Activated CD8-positive, alpha-beta memory T cell treated with anti-CD3 and anti-CD28 coated beads for 24 hours (primary cell): ENCODE measurements at regions not wholly inside any gene's neighbourhood (a gene's known extent, or its start where the extent isn't known, plus 50 kb on each side); places are given as distances from the start of the nearest gene placed in this dataset.
"Not testable (repeated sequence)": the region's sequence is repeated elsewhere in the genome, so short reads cannot be mapped to it uniquely, and the experiment has no call there.

Experiments
- DNase-seq: peaks from one replicate; pipeline ENCODE4 v3.0.0-alpha.2; 2020

DNA sequence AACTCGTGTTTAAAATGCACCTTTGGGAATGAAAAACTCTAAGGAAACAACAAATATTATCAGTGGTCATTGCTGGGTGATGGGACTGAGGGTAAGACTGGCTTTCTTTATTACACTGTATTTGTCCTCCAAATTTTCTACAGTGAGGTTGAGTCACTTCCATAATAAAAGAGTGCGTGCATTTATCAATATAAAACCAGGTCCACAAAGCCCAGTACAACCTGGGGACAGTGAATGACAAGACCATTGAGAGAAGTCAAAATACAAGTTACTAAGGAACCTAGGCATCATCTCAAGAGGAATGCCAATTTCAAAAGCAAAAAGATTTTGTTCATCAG is 76.4 kb downstream of the MAGED4 start:
- no peak for DNase-seq

DNA sequence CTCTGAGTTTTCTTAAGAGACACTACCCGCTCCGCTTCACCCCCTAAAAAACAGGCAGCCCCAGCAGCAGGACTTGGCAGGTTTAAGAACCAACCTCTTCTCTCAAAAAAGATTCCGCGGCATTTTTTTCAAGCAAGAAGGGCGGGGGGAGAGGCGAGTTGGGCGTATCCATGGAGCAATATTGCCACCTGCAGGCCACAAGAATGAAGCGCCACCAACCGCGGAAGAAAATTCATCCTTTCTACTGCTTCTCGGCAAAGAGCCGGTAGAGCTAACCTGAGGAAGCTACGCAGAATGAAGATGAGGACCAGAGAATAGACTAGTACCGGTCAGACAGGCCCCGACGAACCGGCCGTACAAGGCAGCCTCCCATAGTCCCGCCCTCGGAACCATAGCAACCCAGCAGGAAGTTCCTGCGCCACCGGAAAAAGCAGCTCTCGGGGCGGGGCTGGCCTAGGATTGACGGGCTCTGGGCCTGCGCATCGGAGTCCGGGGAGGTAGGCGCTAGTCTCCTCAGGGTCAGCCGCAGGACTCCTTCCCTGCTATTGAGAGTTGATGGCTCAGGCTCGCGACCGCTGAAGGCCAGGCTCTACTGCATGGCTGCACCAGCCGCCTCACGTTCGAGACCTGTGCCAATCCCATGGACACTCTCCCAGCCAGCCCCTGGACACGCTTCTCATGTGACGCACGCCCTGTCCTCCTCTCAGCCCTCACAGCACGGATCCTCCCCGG is 76.9 kb downstream of the MAGED4 start:
- peak; percentile 98 for DNase-seq

DNA sequence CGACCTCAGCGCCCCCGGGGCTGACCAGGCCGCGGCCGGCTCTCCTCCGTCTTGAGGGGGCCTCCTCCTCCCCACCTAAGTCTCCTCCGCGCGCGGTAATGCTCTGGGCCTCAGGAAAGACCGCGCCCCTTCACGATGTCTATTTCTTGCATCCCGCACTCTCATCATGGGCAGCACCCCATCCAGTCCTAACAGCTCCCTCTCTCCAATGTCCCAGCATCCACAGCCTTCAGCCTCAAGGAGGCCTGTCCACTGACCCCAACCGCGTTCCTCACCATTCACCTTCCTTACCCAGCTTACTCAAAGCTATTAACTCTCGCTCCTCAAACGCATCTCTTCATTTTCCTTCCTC is 77.5 kb downstream of the MAGED4 start:
- DNase-seq: no peak

DNA sequence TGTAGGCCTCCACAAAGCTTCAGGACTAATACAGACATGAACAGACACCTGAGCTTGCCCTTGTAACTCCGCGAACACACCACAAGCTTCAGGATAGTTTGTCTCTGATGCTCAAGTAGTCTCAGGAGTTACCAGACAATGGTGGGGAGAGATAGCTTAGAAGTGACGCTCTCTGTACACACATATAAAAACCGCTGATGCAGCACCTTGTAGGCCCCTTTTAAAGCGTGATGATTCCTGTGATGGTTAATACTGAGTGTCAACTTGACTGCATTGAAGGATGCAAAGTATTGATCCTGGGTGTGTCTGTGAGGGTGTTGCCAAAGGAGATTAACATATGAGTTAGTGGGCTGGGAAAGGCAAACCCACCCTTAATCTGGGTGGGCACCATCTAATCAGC is 78.7 kb downstream of the MAGED4 start:
- no peak for DNase-seq

DNA sequence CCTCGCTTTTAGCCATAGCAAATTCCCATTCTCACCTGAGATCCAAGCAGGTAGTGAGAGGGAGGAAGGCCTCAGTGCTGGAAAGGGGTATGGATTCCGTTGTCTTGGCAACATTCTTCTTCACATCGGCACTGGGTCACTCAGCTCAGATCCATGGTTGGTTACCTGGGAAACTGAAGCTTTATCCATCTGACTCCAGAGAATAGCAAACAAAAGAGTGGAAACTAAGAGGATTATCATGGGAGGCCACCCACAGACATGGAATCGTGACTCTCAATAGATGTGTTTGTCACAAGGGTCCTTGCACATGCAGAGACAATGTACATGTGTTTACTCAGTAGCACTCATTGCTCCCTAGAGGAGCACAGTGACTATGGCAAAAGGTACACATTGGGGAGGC is 81.0 kb downstream of the MAGED4 start:
- DNase-seq: no peak

DNA sequence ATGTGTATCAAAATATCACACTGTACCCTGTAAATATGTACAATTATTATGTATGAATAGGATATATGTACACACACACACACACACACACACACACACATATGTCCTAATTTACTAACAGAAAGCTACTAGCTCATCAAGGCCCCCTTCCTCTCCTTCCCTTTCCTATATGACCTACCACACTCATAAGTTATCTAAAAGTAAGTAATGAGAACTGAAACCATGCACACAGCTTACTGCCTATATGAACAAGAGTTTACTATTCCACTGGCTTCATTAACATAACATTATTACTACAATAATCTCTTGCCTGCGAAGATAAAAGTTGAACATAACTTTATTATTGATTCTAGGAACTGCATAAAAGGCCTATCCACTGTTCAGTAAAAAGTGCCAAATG is 83.8 kb downstream of the MAGED4 start:
- not testable (repeated sequence) for DNase-seq

DNA sequence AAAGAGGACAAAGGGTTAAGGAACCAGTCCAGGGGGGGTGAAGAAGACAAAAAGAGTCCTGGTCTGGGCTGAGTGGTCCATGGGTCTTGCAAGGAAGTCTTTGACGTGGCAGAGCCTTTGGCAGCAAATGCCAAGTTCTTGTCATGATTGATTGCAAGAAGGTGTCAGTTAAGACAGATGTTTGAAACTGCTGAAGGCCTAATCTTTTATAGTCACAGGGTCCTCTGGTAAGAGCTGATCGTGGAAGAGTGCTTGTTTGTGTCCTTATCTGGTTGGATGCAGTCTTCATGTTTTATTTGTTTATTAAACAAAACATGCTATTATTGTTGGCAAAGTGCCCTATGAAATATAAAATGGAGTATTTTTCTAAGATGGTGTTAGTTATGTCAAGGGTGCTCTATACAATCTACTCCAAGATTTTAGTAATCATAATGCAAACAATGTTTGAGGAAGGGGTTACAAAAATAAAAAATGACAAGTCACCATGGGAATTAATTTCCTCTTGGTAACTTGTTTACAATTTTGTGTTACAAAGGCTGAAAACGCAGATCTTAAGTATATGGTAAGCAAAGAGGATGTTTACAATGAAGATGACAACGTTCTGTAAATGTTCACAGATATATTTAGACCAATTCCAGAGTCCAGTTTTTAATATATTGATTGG is 85.9 kb downstream of the MAGED4 start:
- DNase-seq: no peak

DNA sequence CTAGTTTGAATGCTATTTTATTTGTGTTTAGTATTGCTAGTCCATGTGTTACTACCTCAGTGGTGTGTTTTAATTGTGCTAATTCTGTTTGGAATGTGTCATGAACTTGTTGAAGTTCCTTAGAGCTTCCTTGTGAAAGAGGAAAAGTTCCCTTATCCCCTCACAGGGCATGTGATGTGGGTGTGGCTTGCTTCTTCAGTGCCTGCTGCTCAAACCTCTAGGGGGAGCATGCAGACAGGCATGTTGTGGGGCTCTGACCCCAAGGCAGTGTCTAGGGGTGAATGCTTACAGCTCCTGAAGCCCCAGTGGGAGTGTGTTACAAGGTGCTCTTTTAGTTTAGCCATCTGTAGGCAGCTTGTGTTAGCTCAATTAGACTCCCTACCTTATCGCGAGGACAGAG is 86.5 kb downstream of the MAGED4 start:
- DNase-seq: no peak

DNA sequence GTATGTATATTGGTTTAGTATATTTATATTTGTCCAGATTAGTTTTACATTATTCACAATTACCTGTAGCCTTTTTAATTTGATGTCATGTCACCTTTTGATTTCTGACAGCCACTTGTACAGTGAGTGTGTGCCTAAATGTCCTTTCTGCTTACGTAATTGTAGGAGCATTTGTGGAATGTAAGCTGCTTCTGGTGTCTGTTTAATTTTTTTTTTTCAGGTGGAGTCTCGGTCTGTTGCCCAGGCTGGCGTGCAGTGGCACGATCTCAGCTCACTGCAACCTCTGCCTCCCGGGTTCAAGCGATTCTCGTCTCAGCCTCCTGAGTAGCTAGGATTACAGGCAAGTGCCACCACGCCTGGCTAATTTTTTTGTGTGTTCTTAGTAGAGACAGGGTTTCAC is 91.2 kb upstream of the XAGE2 start:
- DNase-seq: no peak

DNA sequence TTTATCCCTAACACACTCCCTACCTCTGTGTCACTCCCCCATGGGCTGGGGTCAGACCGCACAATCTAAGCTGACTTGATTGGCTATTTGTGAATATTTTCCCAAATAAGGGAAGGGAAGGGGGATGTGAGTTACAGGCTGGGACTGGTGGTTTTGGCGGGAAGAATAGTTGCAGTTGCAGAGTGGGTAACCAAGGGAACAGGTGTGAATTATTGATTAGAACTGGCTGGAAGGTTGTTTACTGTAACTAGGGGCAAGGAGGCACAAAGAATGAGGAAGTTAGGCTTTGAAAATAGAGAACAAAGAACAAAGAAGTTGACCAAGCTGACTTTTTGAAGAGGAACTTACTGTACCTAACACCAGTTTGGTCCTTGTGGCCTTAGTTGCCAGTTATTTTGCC is 88.0 kb upstream of the XAGE2 start:
- no peak for DNase-seq

DNA sequence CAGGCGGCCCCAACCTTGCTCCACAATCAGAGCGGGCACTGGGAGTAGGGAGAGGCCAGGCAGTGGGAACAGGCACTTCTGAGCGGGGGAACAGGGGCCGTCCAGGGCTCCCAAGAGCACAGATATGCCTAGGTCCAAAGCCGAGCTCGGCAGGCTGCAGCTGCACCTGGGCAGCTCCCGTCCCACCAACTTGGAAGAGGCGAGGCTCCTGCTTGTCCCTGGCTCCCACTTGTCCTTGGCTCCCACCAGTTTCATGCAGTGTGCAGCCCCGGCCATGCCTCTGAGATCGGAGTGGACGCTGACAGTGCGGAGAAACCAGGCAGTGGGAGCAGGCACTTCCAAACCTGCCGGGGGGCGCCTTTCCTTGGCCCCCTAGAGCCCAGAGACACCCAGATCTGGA is 84.0 kb upstream of the XAGE2 start:
- DNase-seq: no peak

DNA sequence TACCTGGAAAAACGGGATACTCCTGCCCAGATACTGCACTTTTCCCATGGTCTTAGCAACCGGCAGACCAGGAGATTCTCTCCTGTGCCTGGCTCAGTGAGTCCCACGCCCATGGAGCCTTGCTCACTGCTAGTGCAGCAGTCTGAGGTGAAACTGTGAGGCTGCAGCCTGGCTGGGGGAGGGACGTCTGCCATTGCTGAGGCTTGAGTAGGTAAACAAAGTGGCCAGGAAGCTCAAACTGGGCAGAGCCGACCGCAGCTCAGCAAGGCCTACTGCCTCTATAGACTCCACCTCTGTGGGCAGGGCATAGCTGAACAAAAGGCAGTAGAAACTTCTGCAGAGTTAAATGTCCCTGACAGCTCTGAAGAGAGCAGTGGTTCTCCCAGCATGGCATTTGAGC is 69.9 kb upstream of the XAGE2 start:
- not testable (repeated sequence) for DNase-seq

DNA sequence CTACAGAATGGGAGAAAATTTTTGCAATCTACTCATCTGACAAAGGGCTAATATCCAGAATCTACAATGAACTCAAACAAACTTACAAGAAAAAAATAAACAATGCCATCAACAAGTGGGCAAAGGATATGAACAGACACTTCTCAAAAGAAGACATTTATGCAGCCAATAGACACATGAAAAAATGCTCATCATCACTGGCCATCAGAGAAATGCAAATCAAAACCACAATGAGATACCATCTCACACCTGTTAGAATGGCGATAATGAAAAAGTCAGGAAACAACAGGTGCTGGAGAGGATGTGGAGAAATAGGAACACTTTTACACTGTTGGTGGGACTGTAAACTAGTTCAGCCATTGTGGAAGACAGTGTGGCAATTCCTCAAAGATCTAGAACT is 60.3 kb upstream of the XAGE2 start:
- DNase-seq: not testable (repeated sequence)
